AG10803 (cell line): ENCODE measurements at regions not wholly inside any gene's neighbourhood (a gene's known extent, or its start where the extent isn't known, plus 50 kb on each side); places are given as distances from the start of the nearest gene placed in this dataset.
"Not testable (repeated sequence)": the region's sequence is repeated elsewhere in the genome, so short reads cannot be mapped to it uniquely, and the experiment has no call there.

ENCODE experiments used
- DNase-seq: peaks from one replicate; pipeline ENCODE4 v3.0.0; 2010; ENCODE audit warnings: low read depth
- H3K4me3 ChIP-seq: 2 replicates; pipeline ENCODE4 v1.5.1; 2011; ENCODE audit warnings: mild to moderate bottlenecking, low read length, control low read depth
- TF ChIP-seq, protein P1 (sequence below): conservative IDR thresholded peaks from 2 replicates; pipeline ENCODE4 v1.5.1; 2011; ENCODE audit warnings: mild to moderate bottlenecking, low read length, control low read depth, inconsistent platforms

- H3K4me3 ChIP-seq: no peak overlapping the region
- no peak for DNase-seq
- TF ChIP-seq, protein P1, sequence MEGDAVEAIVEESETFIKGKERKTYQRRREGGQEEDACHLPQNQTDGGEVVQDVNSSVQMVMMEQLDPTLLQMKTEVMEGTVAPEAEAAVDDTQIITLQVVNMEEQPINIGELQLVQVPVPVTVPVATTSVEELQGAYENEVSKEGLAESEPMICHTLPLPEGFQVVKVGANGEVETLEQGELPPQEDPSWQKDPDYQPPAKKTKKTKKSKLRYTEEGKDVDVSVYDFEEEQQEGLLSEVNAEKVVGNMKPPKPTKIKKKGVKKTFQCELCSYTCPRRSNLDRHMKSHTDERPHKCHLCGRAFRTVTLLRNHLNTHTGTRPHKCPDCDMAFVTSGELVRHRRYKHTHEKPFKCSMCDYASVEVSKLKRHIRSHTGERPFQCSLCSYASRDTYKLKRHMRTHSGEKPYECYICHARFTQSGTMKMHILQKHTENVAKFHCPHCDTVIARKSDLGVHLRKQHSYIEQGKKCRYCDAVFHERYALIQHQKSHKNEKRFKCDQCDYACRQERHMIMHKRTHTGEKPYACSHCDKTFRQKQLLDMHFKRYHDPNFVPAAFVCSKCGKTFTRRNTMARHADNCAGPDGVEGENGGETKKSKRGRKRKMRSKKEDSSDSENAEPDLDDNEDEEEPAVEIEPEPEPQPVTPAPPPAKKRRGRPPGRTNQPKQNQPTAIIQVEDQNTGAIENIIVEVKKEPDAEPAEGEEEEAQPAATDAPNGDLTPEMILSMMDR: no peak
Measured at GRCh38 chr4:62619971-62620370, 1419.8 kb downstream of the ADGRL3 start.

DNA sequence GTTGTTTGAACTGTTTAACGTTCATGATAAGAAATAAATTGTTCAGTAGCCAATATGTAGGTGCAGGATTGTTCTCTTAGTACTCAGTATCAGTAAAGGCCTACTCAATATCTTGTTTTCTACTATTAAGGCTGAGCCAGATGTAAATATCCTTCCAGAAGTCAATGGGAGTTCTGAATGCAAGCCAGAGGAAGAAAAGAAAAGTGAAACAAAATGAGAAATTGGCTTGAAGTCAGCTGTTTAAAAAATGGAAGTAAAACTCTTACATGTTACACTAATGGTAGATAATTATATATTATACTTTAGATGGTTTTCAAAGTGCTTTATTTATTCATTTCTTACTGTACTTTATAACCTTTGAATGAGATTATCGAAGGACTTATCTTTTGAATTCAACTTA is 1417.9 kb downstream of the ADGRL3 start:
- no peak overlapping the region for H3K4me3 ChIP-seq
- DNase-seq: no peak

GRCh38 chr4:62601737-62602136 is 1401.6 kb downstream of the ADGRL3 start:
- TF ChIP-seq, protein P1: no peak
- H3K4me3 ChIP-seq: no peak overlapping the region
- DNase-seq: no peak

More for the DNA sequence above, 1417.9 kb downstream of the ADGRL3 start:
- TF ChIP-seq, protein P1: no peak

- DNase-seq, H3K4me3 ChIP-seq: not testable (repeated sequence)
Measured at GRCh38 chr4:62595265-62595664, 1395.1 kb downstream of the ADGRL3 start.

DNA sequence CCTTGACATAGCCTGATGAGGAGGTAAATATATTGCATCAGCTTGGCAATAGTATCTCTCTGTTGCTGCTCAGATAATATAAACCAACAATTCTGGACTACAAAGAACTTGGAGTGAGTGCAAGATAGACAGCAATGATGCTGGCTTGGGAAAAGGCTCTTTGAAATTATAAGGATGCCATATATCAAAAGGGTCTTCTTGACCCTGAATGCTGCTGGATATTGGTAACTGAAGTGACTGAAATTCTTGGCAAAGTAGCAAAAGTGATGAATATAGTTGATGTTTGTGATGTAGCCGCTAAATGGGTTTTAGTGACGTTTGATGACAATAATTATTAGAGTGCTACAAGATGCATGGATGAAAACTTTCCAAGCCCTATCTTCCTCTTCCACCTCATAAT is 1391.6 kb downstream of the ADGRL3 start:
- H3K4me3 ChIP-seq: no peak overlapping the region
- TF ChIP-seq, protein P1: no peak
- DNase-seq: no peak

DNA sequence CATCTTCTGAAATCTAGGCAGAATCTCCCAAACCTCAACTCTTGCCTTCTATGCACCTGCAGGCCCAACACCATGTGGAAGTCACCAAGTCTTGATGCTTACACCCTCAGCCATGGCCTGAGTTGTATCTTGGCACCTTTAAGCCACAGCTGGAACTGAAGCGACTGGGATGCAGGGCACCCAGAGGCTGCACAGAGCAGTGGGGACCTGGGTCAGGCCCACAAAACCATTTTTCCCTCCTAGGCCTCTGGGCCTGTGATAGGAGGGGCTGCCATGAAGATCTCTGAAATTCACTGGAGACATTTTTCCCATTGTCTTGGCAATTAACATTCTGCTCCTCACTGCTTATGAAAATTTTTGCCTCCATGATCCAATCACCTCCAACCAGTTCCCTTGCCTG is 1388.5 kb downstream of the ADGRL3 start:
- no peak overlapping the region for H3K4me3 ChIP-seq
- DNase-seq: no peak
- TF ChIP-seq, protein P1: no peak

DNA sequence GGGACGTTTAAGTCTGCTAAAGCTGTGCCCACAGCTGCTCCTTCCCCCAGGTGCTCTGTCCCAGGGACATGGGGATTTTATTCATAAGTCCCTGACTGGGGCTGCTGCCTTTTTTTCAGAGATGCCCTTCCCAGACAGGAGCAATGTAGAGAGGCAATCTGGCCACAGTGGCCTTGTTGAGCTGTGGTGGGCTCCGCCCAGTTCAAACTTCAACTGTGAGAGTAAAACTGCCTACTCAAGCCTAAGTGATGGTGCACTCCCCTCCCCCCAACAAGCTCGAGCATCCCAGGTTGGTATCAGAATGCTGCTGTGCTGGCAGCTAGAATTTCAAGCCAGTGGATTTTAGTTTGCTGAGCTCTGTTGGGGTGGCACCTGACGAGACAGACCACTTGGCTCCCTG is 1371.4 kb downstream of the ADGRL3 start:
- DNase-seq: no peak
- TF ChIP-seq, protein P1: no peak
- H3K4me3 ChIP-seq: no peak overlapping the region

DNA sequence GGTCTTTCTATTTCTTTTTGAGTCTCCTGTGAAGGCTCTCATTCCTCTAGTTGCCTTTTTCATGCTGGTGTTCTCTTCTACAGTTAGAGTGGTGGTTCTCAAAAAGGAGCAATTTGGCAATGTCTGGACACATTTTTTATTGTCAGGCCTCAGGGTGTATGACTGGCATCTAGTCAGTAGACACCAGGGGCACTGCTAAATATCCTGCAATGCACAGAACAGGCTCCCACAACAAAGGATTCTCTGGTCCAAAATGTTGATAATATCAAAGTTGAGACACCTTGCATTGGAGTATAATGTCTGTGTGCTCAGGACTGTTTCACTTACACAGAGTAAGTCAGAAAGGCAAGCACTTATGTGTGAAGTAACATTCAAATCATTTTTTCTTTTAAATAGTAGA is 1360.7 kb downstream of the ADGRL3 start:
- DNase-seq: no peak
- no peak overlapping the region for H3K4me3 ChIP-seq
- TF ChIP-seq, protein P1: no peak
